ENCODE measurements at regions not wholly inside any gene's neighbourhood (a gene's known extent, or its start where the extent isn't known, plus 50 kb on each side); places are given as distances from the start of the nearest gene placed in this dataset.
A peak's percentile ranks its signal among the peaks of the same experiment; 100 is the strongest.

DNA sequence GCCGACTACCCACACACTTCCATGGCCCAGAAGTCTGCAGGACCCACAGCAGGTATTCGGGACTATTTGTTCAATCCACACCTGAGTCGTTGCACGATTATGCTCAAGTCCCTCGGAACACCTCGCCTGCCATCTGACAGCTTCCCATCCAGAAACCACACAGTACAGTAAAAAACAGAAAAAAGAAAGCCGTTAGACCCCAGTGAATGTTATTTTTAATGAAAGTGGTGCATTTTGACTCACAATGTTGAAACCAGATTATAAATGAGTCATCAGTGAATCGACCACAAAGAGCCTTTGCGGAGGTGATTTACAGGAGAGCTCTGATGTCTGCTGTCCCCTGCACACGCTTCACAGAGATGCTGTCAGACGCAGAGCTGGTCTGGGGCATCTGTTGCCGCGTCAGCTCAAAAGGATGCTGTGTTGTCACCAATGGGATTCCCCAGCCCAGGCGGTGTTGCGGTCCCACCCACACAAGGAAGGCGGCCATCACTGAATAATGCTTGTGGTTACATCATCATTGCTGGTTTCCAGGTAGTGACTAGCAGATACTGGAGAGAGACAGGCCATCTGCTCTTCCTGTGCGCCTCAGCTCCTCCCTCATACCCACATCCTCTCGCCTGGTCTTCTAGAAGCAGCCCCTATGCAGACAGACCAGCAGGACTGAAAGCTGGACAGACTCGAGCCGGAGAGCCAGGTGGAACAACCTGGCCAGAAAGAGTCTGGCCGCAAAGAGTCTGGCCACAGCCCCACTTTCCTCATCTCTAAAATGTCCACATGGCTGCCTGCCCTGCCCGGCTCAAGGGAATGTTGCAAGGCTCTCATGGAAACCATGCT lies 116.8 kb downstream of the TOMM20 start:
- peak; percentile 42 to 99 (median 58) for DNase-seq

GRCh38 chr1:235011064-235011598 lies 117.5 kb downstream of the TOMM20 start:
- no peak for DNase-seq

DNA sequence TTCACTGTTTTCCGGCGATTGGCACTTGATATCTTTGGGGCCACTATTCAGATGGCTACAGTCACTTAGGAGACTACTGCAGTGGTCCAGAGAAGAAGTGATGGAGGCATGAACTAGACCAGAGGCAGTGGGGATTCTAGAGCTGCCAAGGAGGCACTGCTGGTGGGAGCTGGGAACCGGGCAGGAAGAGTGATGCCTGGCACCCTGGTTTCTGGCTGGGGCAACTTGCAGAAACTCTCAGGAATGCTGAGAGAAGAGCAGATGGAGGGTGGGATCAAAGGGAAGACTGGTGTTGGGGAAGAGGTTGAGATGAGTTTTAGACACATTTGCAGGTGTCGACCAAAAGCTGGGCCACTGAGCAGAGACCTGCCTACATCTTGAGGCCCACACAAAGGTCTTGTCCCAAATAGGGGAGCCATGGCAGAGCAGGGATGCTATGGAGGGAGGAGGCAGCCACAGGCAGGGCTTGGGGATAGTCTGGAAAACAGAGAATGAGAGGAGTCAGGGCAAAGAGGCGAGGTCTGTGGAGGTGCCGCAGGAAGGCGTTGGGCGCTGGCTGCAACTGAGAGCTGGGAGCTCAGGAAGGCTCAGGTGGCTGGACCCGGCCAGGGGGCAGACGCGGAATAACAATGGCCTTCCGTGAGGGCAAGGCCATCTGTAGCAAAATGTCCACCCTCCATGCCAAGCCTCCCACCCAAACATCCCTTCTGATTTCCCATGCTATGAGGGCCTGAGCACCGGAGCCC lies 118.9 kb downstream of the TOMM20 start:
- DNase-seq = no peak

DNA sequence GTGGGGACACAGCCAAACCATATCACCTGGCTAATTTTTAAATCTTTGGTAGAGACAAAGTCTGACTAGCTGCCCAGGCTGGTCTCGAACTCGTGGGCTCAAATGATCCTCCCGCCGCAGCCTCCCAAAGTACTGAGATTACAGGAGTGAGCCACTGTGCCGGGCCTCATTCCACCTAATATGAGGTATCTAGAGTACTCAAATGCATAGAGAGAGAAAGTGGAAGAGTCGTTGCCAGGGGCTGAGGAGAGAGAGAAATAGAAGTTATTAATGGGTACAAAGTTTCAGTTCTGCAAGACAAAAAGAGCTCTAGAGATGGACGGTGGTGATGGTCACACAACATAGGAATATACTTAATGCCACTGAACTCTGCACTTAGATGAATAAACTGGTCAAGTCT lies 119.6 kb downstream of the TOMM20 start:
- no peak for DNase-seq

- no peak for DNase-seq
Observed at GRCh38 chr1:235008239-235008638, 120.4 kb downstream of the TOMM20 start.

- DNase-seq = no peak
Observed at GRCh38 chr1:235006816-235007215, 121.8 kb downstream of the TOMM20 start.

DNA sequence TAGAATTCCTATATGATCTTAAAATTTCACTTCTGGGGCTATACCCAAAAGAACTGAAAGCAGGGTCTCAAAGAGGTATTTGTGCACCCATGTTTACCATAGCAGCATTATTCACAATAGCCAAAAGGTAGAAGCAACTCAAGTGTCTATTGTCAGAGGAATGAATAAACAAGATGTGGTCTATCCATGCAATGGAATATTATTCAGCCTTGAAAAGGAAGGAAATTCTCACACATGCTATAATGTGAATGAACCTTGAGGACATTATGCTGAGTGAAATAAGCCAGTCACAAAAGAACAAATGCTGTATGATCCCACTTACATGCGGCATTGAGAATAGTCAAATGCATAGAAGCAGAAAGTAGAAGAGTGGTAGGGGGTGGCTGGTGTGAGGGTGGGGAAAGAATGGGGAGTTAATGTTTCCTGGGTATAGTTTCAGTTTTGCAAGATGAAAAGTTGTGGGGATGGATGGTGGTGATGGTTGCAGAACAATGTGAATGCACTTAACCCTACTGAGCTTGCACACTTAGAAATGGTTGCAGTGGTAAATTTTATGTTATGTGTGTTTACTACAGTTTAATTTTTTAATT lies 122.4 kb downstream of the TOMM20 start:
- no peak for DNase-seq

GRCh38 chr1:235004840-235005391 lies 123.7 kb downstream of the TOMM20 start:
- DNase-seq = no peak

DNA sequence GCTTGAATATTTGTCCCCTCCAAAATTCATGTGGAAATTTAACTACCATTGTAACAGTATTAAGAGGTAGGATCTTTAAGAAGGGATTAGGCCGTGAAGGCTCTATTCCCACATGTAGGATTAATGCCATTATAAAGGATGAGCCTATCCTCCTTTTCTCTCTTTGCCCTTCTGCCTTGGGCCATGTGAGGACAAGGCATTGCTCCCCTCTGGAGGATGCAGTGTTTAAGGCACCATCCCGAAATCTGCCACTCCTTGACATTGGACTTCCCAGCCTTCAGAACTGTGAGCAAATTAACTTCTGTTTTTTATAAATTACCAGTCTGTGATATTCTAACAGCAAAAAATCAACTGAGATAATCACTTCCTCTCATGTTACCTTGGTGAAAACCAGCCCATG lies 124.4 kb downstream of the TOMM20 start:
- no peak for DNase-seq

DNA sequence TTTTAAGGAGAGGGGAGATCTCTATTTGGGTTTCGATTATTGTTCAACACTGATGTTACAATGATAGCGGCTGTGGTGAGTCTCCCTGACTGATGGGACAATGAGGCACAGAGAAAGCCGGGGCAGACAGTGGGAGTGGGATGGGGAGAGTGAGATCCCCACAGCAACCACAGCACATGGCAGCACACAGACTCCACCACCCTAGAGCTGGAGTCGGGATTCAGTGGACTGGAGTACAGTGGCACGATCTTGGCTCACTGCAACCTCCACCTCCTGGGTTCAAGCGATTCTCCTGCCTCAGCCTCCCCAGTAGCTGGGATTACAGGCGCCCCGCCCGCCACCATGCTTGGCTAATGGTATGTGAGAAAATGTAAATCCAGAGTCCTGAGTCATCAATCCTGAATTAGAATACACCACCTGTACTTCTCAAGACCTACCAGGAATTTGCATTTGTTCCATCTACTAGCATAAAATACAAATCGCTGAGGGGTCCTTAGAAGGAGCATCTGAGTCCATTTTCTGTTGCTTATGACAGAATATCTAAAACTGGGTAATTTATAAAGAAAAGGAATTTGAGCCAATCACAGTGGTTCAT lies 125.8 kb downstream of the TOMM20 start:
- no peak for DNase-seq

DNA sequence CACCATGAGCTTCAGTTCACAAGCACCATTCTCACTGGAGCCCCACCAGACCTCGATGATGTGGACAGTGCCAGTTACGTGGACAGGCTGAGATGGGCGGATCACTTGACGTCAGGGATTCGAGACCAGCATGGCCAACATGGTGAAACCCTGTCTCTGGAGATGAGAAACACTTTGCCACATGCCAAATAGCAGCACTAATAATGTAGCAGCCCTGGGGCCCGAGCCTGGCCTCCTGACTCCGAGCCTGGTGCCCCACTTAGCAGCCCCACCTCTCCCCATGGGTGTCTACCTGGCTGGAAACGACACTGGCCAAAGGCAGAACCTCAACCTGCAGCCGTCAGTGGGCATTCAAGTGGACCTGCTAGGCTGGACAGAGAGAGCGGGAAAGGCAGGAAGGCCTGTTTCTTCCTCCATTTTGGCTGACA lies 129.1 kb downstream of the TOMM20 start:
- no peak for DNase-seq

GRCh38 chr1:234997896-234998741 lies 130.5 kb downstream of the TOMM20 start:
- DNase-seq = peak; percentile 76 to 79 (median 79)

DNA sequence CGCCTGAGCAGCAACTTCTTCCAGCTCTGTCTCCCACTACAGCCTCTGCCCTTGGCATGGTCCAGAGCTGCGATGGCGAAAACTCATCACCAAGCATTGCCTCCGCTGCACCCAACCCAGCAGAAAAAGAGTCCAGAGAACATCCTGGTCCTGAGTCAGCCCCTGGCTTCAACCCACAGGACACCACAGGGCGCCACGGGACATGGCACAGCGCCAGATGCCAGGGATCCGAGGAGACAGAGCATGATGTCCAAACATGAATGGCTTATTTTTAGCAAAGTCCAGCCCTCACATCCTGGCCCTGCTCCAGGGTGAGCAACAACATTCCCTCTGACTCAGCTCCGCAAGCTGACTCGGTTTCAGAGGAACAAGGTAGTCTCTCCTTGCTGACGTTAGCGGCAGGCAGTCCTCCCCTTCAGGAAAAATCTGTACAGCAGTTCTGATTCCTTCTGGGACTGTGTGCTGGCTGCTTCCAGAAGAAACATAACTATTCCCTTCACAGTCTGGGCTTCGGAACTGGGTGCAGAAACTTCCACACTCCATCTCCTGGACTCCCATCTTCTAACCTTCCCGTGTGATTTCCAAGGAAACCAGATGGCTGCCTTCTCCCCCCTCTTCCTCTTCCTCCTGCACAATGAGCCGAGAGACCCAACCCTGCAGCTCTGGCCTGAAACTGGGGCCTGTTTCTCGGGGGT lies 131.3 kb downstream of the TOMM20 start:
- peak; percentile 89 to 98 (median 91) for DNase-seq

DNA sequence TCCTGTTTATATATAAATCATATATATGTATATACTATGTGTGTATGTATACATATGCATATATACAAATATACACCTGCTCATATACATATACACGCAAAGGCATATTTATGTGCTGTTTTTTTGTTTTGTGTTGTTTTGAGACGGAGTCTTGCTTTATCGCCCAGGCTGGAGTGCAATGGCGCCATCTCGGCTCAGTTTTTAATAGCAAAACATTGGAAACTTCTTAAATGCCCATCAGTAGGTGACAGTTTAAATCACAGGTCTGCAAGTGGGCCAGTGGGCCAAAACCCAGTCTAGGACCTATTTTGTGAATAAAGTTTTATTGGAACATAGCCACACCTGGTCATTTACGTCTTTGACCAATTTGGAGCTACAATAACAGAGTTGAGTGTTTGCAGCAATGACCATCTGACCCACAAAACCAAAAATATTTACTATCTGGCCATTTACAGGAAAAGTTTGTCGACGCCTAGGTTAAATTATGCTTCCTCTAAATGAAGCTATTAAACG lies 132.3 kb downstream of the TOMM20 start:
- no peak for DNase-seq

GRCh38 chr1:234994436-234995295 lies 134.0 kb downstream of the TOMM20 start:
- DNase-seq = no peak

DNA sequence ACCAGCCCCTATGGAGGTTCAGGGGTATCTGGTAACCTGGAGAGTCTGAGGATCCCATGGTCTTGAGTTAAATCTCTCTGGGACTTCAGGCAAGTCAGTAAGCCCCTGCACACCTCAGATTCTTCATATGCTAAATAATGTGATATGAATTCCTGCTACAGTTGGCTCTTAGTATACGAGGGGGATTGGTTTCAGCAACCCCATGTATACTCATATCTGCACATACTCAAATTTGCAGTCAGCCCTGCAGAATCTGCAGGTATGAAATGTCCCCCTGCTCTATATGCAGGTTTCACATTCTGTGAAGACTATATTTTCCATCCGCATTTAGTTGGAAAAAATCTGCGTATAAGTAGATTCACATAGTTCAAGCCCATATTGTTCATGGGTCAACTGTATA lies 136.6 kb downstream of the TOMM20 start:
- no peak for DNase-seq

DNA sequence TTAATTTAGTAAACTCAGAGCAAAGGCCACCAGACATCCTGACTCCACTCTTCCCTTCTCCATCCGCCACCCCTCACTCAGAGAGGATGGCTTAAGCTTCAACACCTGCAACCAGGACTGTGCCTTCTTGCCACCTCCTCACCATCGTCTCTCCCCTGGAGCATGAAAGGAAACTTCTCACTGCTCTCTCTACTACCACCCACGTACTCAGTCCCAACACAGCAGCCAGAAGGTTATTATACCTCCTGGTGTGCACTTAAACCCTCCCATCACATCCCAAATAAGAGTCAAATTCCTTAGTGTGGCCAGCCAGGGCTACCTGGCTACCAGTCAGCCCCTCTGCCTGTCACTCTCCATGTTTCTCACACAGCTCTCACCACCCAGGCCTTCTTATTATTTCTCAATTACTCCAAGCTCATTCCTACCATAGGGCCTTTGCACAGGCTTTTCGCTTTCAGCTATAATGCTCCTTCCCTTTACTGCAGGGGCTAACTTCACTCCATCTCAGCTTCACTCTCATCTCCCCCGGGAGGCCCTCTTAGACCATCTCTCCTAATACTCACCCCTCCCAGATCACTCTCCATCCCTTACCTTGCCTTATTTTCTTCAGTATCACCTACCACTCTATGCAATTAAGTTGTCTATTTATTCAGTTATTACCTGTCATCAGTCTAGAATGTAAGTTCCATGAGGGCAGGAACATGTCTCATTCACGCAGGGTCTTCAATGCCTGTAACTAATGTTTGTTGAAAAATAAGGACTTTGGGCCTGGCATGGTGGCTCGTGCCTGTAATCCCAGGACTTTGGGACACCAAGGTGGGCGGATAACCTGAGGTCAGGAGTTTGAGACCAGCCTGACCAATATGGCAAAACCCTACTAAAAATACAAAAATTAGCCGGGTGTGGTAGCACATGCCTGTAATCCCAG lies 137.5 kb downstream of the TOMM20 start:
- no peak for DNase-seq

DNA sequence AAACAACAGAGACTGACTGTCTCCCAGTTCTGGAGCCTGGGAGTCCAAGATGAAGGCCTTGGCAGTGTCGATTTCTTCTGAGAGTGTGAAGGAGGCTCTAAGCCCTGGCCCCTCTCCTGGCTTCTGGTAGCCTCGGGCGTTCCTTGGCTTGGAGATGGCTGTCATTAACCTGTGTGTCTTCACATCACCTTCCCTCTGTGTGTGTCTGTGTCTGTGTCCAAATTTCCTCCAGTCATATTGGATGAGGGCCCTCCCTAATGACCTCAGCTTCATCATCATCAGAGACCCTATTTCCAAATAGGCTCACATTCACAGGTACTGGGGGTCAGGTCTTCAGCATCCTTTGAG lies 138.3 kb downstream of the TOMM20 start:
- DNase-seq = no peak
